CD4-positive, alpha-beta T cell treated with Interleukin-1 beta for 1 hour (primary cell): ENCODE measurements at regions not wholly inside any gene's neighbourhood (a gene's known extent, or its start where the extent isn't known, plus 50 kb on each side); places are given as distances from the start of the nearest gene placed in this dataset.

Experiments
- DNase-seq, 2 donors: peaks; one replicate each; pipeline ENCODE4 v3.0.0-alpha.2; 2020 to 2022

- DNase-seq: no peak
These were observed 60.3 kb upstream of the SLC27A6 start for GRCh38 chr5:128904805-128905567.

GRCh38 chr5:128905568-128906110, 59.6 kb upstream of the SLC27A6 start:
- peak in 1 of 2 donors; percentile 56 for DNase-seq

GRCh38 chr5:128913551-128913950, 51.7 kb upstream of the SLC27A6 start:
- DNase-seq: no peak
